H1 (cell line): ENCODE measurements at regions not wholly inside any gene's neighbourhood (a gene's known extent, or its start where the extent isn't known, plus 50 kb on each side); places are given as distances from the start of the nearest gene placed in this dataset.

Source experiments
- CHD2 ChIP-seq: IDR thresholded peaks from 2 replicates; pipeline ENCODE4 v1.6.1; 2012; ENCODE audit warnings: low read length, improper control_type of control experiment
- CTCF ChIP-seq, 3 experiments: IDR thresholded peaks; 1 replicate in 2 of 3; 2 replicates in 1 of 3; pipeline versions ENCODE4 v1.5.1 to v1.6.1; 2011; ENCODE audit warnings: low read length in 3 of 3, mild to moderate bottlenecking in 3 of 3, inconsistent platforms in 2 of 3, low read depth in 1 of 3, moderate library complexity in 1 of 3; ENCODE audit not compliant: insufficient read depth in 1 of 3; ENCODE audit errors: control extremely low read depth in 1 of 3
- HDAC2 ChIP-seq, 2 experiments: fragments of 300-600 bp in 1 of 2; sonication (generic) in 1 of 2; IDR thresholded peaks; 2 replicates each; pipeline ENCODE4 v1.6.1; 2011 to 2012; ENCODE audit warnings: low read depth in 2 of 2, low read length in 2 of 2, mild to moderate bottlenecking in 2 of 2, moderate library complexity in 2 of 2, borderline replicate concordance in 1 of 2, inconsistent platforms in 1 of 2
- MAFK ChIP-seq: IDR thresholded peaks from 2 replicates; pipeline ENCODE4 v1.6.1; 2012; ENCODE audit warnings: low read depth, mild to moderate bottlenecking, improper control_type of control experiment, low read length
- POLR2A ChIP-seq, 2 experiments: IDR thresholded peaks; 1 replicate in 1 of 2; 2 replicates in 1 of 2; pipeline ENCODE4 v1.6.1; 2011; ENCODE audit warnings: low read depth in 2 of 2, low read length in 2 of 2, mild to moderate bottlenecking in 2 of 2; ENCODE audit errors: control extremely low read depth in 1 of 2
- SIN3A ChIP-seq, 2 experiments: IDR thresholded peaks in 1 of 2; conservative IDR thresholded peaks in 1 of 2; 2 replicates each; pipeline ENCODE4 v1.6.1; 2011 to 2012; ENCODE audit warnings: low read length in 2 of 2, improper control_type of control experiment in 1 of 2, low read depth in 1 of 2, mild to moderate bottlenecking in 1 of 2
- SP4 ChIP-seq: IDR thresholded peaks from 2 replicates; pipeline ENCODE4 v1.6.1; 2012; ENCODE audit warnings: low read length, inconsistent platforms

- TF ChIP-seq HDAC2 (IDR thresholded peaks at IDR 0.05; ENCODE audit: borderline replicate concordance in 1 of 2, low read depth in 2 of 2, low read length in 2 of 2) (no peak), SIN3A (conservative IDR thresholded peaks at IDR 0.05 in 1 of 2, IDR thresholded peaks at IDR 0.05 in 1 of 2; ENCODE audit: low read depth in 1 of 2, low read length in 2 of 2) (no peak), CHD2 (no peak), MAFK (no peak), POLR2A (IDR thresholded peaks at IDR 0.05; ENCODE audit: control extremely low read depth in 1 of 2, low read depth in 2 of 2, low read length in 2 of 2) (no peak), CTCF (IDR thresholded peaks at IDR 0.05; ENCODE audit: control extremely low read depth in 1 of 3, insufficient read depth in 1 of 3, low read depth in 1 of 3, low read length in 3 of 3) (no peak), SP4 (no peak)
Observed at GRCh38 chr2:149709496-149710263, 122.1 kb upstream of the MMADHC start.
